A549 (cell line): ENCODE measurements at regions not wholly inside any gene's neighbourhood (a gene's known extent, or its start where the extent isn't known, plus 50 kb on each side); places are given as distances from the start of the nearest gene placed in this dataset.

Experiments
- CTCF ChIP-seq: fragments of >200 bp; sonication (Bioruptor Twin); formaldehyde crosslinking; IDR thresholded peaks from 3 replicates; pipeline ENCODE4 v1.5.1; 2016
- EP300 ChIP-seq, 2 experiments: fragments of >200 bp; sonication (Bioruptor Twin); formaldehyde crosslinking; IDR thresholded peaks; 2 replicates in 1 of 2; 3 replicates in 1 of 2; pipeline ENCODE4 v1.6.1; 2016 to 2017
- HOXA7 ChIP-seq: fragments of 250-450 bp; sonication (Bioruptor Pico); IDR thresholded peaks from 2 replicates; pipeline ENCODE4 v1.5.0; 2020; ENCODE audit warnings: mild to moderate bottlenecking, moderate library complexity
- JUN ChIP-seq, 2 experiments: fragments of >200 bp; sonication (Bioruptor Twin); formaldehyde crosslinking; IDR thresholded peaks; 2 replicates in 1 of 2; 3 replicates in 1 of 2; pipeline ENCODE4 v1.6.1; 2016 to 2017
- MAX ChIP-seq: IDR thresholded peaks from 2 replicates; pipeline ENCODE4 v1.6.1; 2012
- PHF8 ChIP-seq: fragments of 200-600 bp; sonication (generic); IDR thresholded peaks from 2 replicates; pipeline ENCODE4 v1.6.1; 2016; ENCODE audit warnings: low read depth, mild to moderate bottlenecking, antibody characterized with exemption, moderate library complexity, borderline replicate concordance
- POLR2A ChIP-seq: IDR thresholded peaks from 2 replicates; pipeline ENCODE4 v1.6.1; 2012; ENCODE audit warnings: mild to moderate bottlenecking, low read length
- RAD21 ChIP-seq, 2 experiments: fragments of >200 bp in 1 of 2; sonication (Bioruptor Twin) in 1 of 2; formaldehyde crosslinking in 1 of 2; IDR thresholded peaks in 1 of 2; conservative IDR thresholded peaks in 1 of 2; 2 replicates in 1 of 2; 3 replicates in 1 of 2; pipeline ENCODE4 v1.6.1; 2012 to 2018; ENCODE audit warnings: inconsistent platforms in 1 of 2
- RFX5 ChIP-seq: fragments of 450-650 bp; IDR thresholded peaks from 2 replicates; pipeline ENCODE4 v1.7.1; 2014; ENCODE audit warnings: antibody characterized with exemption, mild to moderate bottlenecking, moderate library complexity

- TF ChIP-seq MAX (no peak), PHF8 (no peak), CTCF (no peak), RFX5 (no peak), RAD21 (conservative IDR thresholded peaks at IDR 0.05 in 1 of 2, IDR thresholded peaks at IDR 0.05 in 1 of 2) (no peak), EP300 (IDR thresholded peaks at IDR 0.05) (no peak), JUN (IDR thresholded peaks at IDR 0.05) (no peak), POLR2A (no peak), HOXA7 (CRISPR knock-in tag) (no peak)
Observed at GRCh38 chrX:15942307-15942706, 87.7 kb upstream of the AP1S2 start.
